HEK293T (cell line): ENCODE measurements at regions not wholly inside any gene's neighbourhood (a gene's known extent, or its start where the extent isn't known, plus 50 kb on each side); places are given as distances from the start of the nearest gene placed in this dataset.

ENCODE experiments used
- ARNT ChIP-seq: fragments of 450-650 bp; IDR thresholded peaks from 2 replicates; pipeline ENCODE4 v1.6.1; 2017; ENCODE audit warnings: mild to moderate bottlenecking
- CTBP1 ChIP-seq: fragments of 450-650 bp; IDR thresholded peaks from 2 replicates; pipeline ENCODE4 v1.6.1; 2016; ENCODE audit warnings: borderline replicate concordance
- SP1 ChIP-seq: fragments of 450-650 bp; IDR thresholded peaks from 2 replicates; pipeline ENCODE4 v1.6.1; 2017
- TARDBP ChIP-seq: fragments of 450-650 bp; IDR thresholded peaks from 2 replicates; pipeline ENCODE4 v1.6.1; 2016

DNA sequence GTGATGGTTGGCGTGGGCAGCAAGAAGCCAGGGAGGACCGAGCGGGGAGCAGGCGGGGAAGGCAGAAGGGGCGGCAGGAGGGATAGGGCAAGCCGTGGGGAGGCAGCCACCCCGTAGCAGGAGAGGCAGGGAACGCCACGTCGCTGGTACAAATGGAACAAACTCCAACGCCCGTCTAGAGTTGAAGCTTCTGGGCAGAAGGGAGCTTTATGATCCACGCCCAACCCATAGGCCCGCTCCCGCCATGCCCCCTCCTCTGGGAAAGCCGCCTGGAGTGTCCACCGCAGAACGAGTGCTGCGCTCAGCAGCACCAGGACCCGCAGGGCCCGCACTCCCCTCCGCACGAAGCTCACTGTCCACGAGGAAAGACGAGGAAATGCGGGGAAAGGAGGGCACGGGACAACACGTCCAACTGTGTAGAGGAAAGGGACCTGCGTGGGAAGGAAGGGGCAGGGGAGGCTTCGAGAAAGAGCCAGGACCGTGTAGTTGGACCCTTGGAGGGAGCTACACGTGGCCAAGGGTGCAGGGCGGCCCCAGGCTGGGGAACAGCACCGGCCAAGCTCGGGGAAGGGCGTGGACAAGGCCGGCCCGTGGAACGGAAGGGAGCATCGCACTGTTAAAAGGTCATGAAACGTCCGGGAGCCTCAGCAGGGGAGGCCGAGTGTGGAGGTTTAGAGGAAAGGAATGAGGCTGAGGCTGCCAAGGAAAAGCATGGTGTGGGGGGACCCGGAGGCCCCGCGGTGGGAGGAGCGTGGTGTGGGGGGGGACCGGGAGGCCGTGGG is 204.0 kb downstream of the DLL1 start:
- TF ChIP-seq CTBP1 (no peak), ARNT (no peak), TARDBP (no peak), SP1 (no peak)
